Colonic mucosa (tissue), 4 donors: ENCODE measurements at regions not wholly inside any gene's neighbourhood (a gene's known extent, or its start where the extent isn't known, plus 50 kb on each side); places are given as distances from the start of the nearest gene placed in this dataset.

Experiments
- DNase-seq: peaks from one replicate; pipeline ENCODE4 v3.0.0-alpha.2; 2020
- H3K27ac ChIP-seq: fragments of 200-600 bp; one replicate; pipeline ENCODE4 v1.8.0; 2021
- H3K27me3 ChIP-seq: fragments of 200-600 bp; one replicate; pipeline ENCODE4 v1.8.0; 2021
- H3K36me3 ChIP-seq: fragments of 200-600 bp; one replicate; pipeline ENCODE4 v1.8.0; 2021
- H3K4me1 ChIP-seq: fragments of 200-600 bp; one replicate; pipeline ENCODE4 v1.8.0; 2021; ENCODE audit warnings: mild to moderate bottlenecking
- H3K4me3 ChIP-seq: fragments of 200-600 bp; one replicate; pipeline ENCODE4 v1.8.0; 2021
- H3K9ac ChIP-seq, 2 donors: one replicate each; pipeline ENCODE4 v1.7.0; 2013; ENCODE audit warnings: control low read depth in 2 of 2, low read depth in 2 of 2, low read length in 2 of 2
- H3K9me3 ChIP-seq: fragments of 200-600 bp; one replicate; pipeline ENCODE4 v1.8.0; 2021
- intact Hi-C: fragments of 100-400 bp; cut with DNase I; formaldehyde crosslinking; loops from one replicate; pipeline ENCODE4 v1.14.1; 2022
- TF ChIP-seq, protein P1 (sequence below): fragments of 200-600 bp; IDR thresholded peaks from one replicate; pipeline ENCODE4 v1.8.0; 2022; ENCODE audit warnings: antibody characterized with exemption, mild to moderate bottlenecking
- donor health status: healthy.
- donor health status: DM: no; HTN: no; CAD: no.
- donor health status: DM: no; HTN: no; CAD: no.

GRCh38 chr2:234430871-234431270, 66.0 kb downstream of the ARL4C start:
- no peaks in the 10 kb centered on the region for H3K9me3 ChIP-seq
- TF ChIP-seq, protein P1, sequence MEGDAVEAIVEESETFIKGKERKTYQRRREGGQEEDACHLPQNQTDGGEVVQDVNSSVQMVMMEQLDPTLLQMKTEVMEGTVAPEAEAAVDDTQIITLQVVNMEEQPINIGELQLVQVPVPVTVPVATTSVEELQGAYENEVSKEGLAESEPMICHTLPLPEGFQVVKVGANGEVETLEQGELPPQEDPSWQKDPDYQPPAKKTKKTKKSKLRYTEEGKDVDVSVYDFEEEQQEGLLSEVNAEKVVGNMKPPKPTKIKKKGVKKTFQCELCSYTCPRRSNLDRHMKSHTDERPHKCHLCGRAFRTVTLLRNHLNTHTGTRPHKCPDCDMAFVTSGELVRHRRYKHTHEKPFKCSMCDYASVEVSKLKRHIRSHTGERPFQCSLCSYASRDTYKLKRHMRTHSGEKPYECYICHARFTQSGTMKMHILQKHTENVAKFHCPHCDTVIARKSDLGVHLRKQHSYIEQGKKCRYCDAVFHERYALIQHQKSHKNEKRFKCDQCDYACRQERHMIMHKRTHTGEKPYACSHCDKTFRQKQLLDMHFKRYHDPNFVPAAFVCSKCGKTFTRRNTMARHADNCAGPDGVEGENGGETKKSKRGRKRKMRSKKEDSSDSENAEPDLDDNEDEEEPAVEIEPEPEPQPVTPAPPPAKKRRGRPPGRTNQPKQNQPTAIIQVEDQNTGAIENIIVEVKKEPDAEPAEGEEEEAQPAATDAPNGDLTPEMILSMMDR = no peak
- no peak overlapping the region for H3K27ac ChIP-seq
- DNase-seq = no peak
- no peak overlapping the region for H3K4me3 ChIP-seq
- no peaks in the 10 kb centered on the region for H3K36me3 ChIP-seq
- H3K27me3 ChIP-seq = no peaks in the 10 kb centered on the region
- intact Hi-C loops = no loop called here
- H3K4me1 ChIP-seq = no peaks in the 10 kb centered on the region
- H3K9ac ChIP-seq = no peak overlapping the region

- DNase-seq = no peak
- Histone ChIP-seq H3K27ac (no peak overlapping the region), H3K36me3 (no peaks in the 10 kb centered on the region), H3K4me1 (no peaks in the 10 kb centered on the region), H3K9ac (no peak overlapping the region), H3K9me3 (no peaks in the 10 kb centered on the region), H3K4me3 (no peak overlapping the region), H3K27me3 (no peaks in the 10 kb centered on the region)
- intact Hi-C loops = no loop called here
- TF ChIP-seq, protein P1 = no peak
Measured at GRCh38 chr2:234429265-234429664, 67.6 kb downstream of the ARL4C start.

GRCh38 chr2:234427081-234428061, 69.5 kb downstream of the ARL4C start:
- intact Hi-C loops = no loop called here
- TF ChIP-seq, protein P1 = no peak
- Histone ChIP-seq H3K4me1 (peaks cover 6% of the 10 kb centered on the region), H3K9me3 (no peaks in the 10 kb centered on the region), H3K27me3 (no peaks in the 10 kb centered on the region), H3K4me3 (no peak overlapping the region), H3K9ac (peak overlapping the region in 1 of 2 donors; percentile 34), H3K36me3 (no peaks in the 10 kb centered on the region), H3K27ac (peak overlapping the region; percentile 24)
- DNase-seq = no peak

DNA sequence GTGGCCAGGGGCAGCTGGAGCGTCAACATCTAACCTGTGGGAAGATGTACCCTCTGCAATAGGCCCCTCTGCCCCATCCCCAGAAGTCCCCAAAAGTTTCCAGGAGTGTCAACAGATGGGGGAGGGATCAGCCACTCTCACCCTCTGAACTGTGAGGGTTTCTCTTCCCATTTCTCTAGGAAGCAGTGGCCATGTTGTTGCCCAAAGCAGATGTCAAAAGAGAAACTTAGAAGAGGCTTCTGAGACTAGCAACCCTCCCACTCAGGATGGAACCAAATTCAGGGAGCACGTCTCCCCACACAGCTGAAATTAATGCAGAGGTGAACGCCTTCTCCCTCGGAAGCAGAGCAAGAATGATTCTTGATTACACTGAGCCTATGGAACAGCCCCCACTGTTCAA, 70.3 kb downstream of the ARL4C start:
- intact Hi-C loops = no loop called here
- no peaks in the 10 kb centered on the region for H3K27me3 ChIP-seq
- no peaks in the 10 kb centered on the region for H3K36me3 ChIP-seq
- peak overlapping the region in 1 of 2 donors; percentile 34 for H3K9ac ChIP-seq
- no peak overlapping the region for H3K4me3 ChIP-seq
- peak overlapping the region; percentile 24 for H3K27ac ChIP-seq
- H3K9me3 ChIP-seq = no peaks in the 10 kb centered on the region
- peaks cover 6% of the 10 kb centered on the region for H3K4me1 ChIP-seq
- TF ChIP-seq, protein P1 = no peak
- no peak for DNase-seq

GRCh38 chr2:234425639-234426603, 71.0 kb downstream of the ARL4C start:
- TF ChIP-seq, protein P1 = no peak
- peaks cover 6% of the 10 kb centered on the region for H3K4me1 ChIP-seq
- intact Hi-C loops = no loop called here
- H3K36me3 ChIP-seq = no peaks in the 10 kb centered on the region
- no peaks in the 10 kb centered on the region for H3K27me3 ChIP-seq
- peak; percentile 51 for DNase-seq
- no peak overlapping the region for H3K4me3 ChIP-seq
- peak overlapping the region; percentile 24 for H3K27ac ChIP-seq
- H3K9ac ChIP-seq = peak overlapping the region in 1 of 2 donors; percentile 34
- H3K9me3 ChIP-seq = no peaks in the 10 kb centered on the region
